T-helper 2 cell treated with Interferon-gamma antibody and Interleukin-4, amounts not matched to agents 100 ng/mL and 5 ng/mL, for 36 hours (primary cell): ENCODE measurements at regions not wholly inside any gene's neighbourhood (a gene's known extent, or its start where the extent isn't known, plus 50 kb on each side); places are given as distances from the start of the nearest gene placed in this dataset.

Source experiments
- intact Hi-C: fragments of 100-400 bp; cut with micrococcal nuclease; formaldehyde crosslinking; loops from one replicate; pipeline ENCODE4 v1.15.1; 2023

- intact Hi-C loops: no loop called here
Measured at GRCh38 chr5:163619951-163620350, 114.5 kb downstream of the MAT2B start.

GRCh38 chr5:163622799-163623198, 117.4 kb downstream of the MAT2B start:
- intact Hi-C loops: no loop called here

- intact Hi-C loops: no loop called here
Measured at GRCh38 chr5:163623524-163623923, 118.1 kb downstream of the MAT2B start.

- intact Hi-C loops: no loop called here
Measured at GRCh38 chr5:163623986-163624385, 118.6 kb downstream of the MAT2B start.

GRCh38 chr5:163624431-163624830, 119.0 kb downstream of the MAT2B start:
- intact Hi-C loops: no loop called here

GRCh38 chr5:163626904-163627434, 121.5 kb downstream of the MAT2B start:
- intact Hi-C loops: no loop called here

GRCh38 chr5:163631856-163632255, 126.4 kb downstream of the MAT2B start:
- intact Hi-C loops: no loop called here

GRCh38 chr5:163633926-163634460, 128.6 kb downstream of the MAT2B start:
- intact Hi-C loops: no loop called here

GRCh38 chr5:163635631-163636030, 130.2 kb downstream of the MAT2B start:
- intact Hi-C loops: no loop called here

- intact Hi-C loops: no loop called here
Measured at GRCh38 chr5:163642904-163643303, 137.5 kb downstream of the MAT2B start.

- intact Hi-C loops: no loop called here
Measured at GRCh38 chr5:163645421-163646416, 140.3 kb downstream of the MAT2B start.

- intact Hi-C loops: no loop called here
Measured at GRCh38 chr5:163649514-163649913, 144.1 kb downstream of the MAT2B start.

GRCh38 chr5:163653526-163653925, 148.1 kb downstream of the MAT2B start:
- intact Hi-C loops: no loop called here

GRCh38 chr5:163658702-163659567, 153.5 kb downstream of the MAT2B start:
- intact Hi-C loops: no loop called here

- intact Hi-C loops: no loop called here
Measured at GRCh38 chr5:163659568-163659902, 154.1 kb downstream of the MAT2B start.

- intact Hi-C loops: no loop called here
Measured at GRCh38 chr5:163660486-163660885, 155.1 kb downstream of the MAT2B start.

GRCh38 chr5:163661360-163661759, 155.9 kb downstream of the MAT2B start:
- intact Hi-C loops: no loop called here

- intact Hi-C loops: no loop called here
Measured at GRCh38 chr5:163670036-163670435, 164.6 kb downstream of the MAT2B start.

GRCh38 chr5:163677092-163677491, 171.7 kb downstream of the MAT2B start:
- intact Hi-C loops: no loop called here

- intact Hi-C loops: no loop called here
Measured at GRCh38 chr5:163682234-163682633, 176.8 kb downstream of the MAT2B start.

- intact Hi-C loops: no loop called here
Measured at GRCh38 chr5:163687414-163687813, 182.0 kb downstream of the MAT2B start.

- intact Hi-C loops: no loop called here
Measured at GRCh38 chr5:163692091-163692490, 186.7 kb downstream of the MAT2B start.
